Activated naive CD8-positive, alpha-beta T cell treated with anti-CD3 and anti-CD28 coated beads, Interleukin-2, amount 50 U/mL, for 16 hours (primary cell): ENCODE measurements at regions not wholly inside any gene's neighbourhood (a gene's known extent, or its start where the extent isn't known, plus 50 kb on each side); places are given as distances from the start of the nearest gene placed in this dataset.

Source experiments
- DNase-seq: peaks from one replicate; pipeline ENCODE4 v3.0.0-alpha.2; 2020; ENCODE audit warnings: low read depth, low spot score

DNA sequence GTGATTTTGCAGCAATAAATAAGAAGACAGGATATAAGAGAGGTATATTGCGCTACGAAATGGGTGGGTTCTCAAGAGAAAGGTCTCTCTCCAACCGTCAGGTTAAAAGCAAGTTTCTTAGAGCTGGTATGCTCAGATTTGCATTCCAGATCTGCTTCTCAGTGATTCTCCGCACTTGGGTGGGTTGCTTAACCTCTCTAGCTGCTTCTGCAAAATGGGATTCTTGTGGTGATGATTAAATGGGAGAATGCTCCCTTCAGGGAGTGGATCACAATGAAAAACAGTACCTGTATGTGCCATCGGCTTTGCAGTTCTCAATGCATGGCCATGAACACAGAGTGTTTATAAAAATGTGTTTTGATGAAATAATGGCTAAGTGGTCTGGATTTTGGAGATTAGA lies 477.7 kb downstream of the TNS1 start:
- no peak for DNase-seq

DNA sequence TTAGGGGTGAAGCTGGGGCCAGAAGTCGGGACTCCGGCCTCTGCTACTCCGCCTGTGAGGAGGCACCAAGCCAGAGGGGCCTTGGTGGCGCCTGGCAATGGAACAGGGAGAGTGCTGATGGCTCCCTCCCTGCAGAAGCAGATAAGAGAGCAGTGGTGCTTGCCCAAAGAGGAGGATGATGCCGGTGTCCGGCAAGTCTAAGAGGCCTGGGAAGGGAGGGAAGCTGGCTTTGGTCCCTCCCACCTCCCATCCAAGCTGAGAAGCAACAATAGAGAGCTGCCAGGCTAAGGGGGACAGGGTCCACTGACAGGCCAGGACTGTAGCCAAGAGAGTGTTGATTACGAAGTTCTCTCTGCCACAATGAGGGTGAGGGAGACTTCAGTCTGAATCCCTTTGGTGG lies 479.5 kb downstream of the TNS1 start:
- DNase-seq: no peak

DNA sequence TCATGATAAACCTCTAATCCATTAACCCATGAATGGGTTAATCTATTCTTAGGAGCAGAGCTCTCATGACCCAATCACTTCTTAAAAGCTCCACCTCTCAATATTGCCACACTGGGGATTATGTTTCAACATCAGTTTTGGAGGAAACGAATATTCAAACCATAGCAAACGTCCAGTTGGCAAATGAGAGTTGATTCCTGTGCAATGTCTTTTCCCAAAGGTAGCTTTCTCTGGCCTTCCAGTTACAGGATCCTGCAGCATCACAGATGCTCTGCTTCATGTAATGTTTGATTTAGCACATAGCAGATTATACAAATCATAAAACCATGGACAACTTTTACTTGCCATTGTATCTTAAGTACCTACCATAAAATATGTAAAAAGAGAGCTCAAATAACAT lies 481.0 kb downstream of the TNS1 start:
- no peak for DNase-seq

DNA sequence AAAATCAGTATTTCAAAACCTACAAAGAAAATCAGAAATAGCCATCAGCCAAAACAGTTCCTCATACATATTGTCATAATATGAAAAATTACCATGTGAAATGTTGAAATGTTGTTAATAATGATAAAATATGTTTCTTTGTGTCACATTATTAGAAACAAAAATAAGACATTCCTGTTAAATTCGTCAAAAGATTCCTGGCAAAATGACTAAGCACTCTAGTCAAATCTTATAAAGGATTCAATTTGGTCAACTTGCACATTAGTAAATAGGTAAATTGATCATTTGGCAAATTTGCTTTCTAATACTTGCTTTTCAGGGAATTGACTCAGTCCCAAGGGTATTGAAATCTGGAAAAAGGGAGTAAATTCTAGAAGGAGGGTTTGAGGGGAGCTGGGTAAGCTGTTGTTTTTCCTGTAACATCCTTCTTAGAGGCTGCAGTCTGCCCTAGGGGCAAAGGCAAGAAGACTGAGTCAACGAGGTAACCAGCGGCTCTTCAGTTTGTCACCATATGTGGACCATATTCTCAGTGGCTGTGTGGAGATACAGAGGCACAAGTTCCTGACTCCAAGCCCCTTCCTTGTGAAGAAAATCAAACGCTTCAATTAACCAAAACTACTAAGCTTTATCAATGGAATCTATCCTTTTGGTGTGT lies 482.3 kb downstream of the TNS1 start:
- no peak for DNase-seq

DNA sequence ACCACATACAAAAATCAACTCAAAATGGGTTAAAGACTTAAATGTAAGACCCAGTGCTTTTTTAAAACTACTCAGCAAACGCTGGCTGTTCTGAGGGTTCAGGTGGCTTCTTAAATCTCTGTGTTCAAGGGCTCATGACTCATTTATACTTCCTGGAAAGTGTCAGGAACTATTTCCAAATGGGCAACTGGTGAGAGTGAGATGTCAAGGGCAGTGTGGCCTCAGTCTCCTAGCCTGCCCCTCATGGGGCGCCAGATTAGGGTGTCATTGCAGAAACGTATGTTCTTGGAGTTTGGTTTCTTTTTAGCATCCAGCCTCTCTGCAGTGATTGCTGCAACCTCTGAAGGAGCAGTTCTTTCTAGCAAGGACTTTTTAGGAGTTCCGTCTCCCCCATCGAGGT lies 485.4 kb downstream of the TNS1 start:
- no peak for DNase-seq

DNA sequence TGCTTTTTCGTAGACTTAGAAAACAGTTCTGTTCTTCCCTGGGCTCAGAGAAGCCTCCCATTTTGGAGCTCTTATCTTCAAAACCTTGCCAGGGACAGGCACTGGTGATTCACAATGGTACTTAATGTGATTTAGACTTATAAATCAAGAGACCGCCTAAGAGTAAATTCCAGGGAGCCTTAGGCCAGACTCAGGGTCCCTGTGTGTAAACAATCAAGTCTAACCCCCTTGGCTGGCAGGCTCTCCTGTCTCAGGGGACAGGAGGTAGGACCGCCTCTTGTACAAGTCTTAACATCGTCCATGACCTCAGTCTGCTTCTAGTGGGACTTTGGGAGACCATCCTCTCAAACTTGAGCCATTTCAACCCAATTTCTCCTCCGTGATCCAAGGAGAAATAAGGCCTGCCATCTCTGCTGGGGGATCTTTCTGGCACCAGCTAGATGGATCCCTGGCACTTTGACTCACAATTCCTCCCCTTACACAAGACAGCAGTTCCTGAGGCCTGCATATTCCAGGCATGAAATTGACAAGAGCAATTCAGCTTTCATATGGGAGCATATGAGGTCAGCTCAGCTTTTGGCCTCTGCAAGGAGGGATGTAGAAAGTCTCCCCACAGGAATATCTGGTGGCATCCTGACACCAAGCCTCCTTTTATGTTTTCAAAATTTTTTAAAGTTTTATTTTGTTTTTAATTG lies 487.0 kb downstream of the TNS1 start:
- no peak for DNase-seq

DNA sequence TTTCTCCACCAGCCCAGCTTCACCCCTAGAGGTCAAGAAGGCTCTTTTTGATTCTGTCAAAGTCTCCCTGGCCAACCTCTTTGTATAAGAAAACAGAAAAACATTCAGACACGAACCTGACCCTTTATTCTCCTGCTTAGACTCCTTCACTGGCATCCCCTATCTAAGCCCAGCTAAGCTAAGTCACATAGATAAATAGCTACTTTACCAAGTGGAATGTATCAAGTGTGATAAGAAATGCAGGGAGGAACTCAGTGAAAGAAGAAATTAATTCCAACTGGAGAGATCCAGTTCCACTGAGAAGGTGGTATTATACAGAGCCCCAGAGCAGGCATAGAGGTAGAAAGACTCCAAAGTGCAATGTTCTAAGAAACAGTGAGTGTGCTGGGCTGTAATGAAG lies 489.5 kb downstream of the TNS1 start:
- no peak for DNase-seq

DNA sequence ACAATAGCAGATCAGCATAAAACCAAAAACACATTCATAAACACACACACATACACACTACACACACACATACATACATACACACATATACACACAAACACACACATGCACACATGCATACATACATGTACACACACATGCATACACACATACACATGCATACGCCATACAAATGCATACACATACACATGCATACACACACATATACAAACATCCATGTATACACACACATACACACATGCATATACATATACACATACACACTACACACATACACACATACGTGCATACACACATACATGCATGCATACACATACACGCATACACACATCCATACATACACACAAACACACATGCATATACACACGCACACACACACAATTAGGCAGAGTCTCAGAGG lies 490.1 kb downstream of the TNS1 start:
- DNase-seq: no peak

DNA sequence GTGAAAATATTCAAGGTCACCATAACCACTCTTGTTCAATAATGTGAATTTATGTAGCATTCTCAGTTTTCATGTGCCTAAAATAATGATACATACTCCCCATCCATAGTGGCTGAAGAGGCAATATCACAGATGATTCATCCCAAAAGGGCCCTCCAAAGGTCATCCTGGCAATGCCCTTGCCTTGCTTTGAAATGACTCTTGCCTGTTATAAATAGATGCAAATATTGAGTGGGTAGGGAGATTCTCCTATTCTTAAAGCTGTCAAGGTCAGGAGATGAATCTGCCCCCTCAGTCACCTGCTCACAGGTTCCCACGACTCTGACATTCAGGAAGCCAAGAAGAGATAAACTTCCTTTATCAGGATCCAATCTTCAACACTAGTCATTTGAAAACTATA lies 490.5 kb downstream of the TNS1 start:
- no peak for DNase-seq

DNA sequence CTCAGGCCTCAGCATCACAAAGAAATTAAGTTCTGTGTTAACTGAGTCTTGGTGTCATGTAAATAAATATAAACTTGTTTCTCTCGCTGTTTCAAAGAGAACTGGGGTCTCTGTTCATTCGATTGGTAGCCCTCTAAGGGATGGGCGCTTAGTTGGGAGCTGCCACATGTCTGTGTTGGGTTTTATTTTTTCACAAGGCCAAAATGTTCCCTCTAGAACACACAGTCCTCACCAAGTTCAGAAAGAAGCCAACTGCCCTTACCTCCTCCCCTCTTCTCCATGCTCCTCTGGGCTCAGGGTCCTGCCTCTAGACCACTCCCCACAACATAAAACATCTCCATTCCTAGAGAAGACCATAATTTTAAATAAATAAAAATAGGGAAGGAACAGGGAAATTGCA lies 490.9 kb downstream of the TNS1 start:
- DNase-seq: no peak

DNA sequence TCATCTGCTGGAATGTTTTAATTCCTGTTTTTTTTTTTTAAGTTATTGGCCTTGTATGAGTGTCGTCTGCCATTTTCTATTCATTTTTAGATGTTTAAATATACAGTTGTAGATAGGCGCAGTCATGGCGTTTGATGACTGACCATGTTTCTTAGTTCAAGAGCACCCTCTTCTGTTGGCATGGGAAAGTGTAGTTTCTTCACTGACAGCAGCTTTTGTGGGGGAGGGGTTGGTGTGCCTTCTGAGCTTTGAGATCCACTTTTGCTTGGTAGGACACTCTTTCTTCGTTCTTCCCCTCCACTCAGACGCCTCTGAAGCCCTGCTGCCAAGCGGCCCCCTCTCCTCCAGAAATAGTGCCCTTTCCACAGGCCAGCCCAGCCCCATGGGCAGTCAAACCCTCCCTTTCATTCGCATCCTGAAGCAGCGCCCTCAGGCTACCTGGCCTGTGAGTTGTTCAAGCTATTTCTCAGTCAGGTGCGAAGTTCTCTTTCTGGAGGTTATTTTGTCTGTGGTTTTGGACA lies 492.0 kb downstream of the TNS1 start:
- DNase-seq: peak; percentile 7

DNA sequence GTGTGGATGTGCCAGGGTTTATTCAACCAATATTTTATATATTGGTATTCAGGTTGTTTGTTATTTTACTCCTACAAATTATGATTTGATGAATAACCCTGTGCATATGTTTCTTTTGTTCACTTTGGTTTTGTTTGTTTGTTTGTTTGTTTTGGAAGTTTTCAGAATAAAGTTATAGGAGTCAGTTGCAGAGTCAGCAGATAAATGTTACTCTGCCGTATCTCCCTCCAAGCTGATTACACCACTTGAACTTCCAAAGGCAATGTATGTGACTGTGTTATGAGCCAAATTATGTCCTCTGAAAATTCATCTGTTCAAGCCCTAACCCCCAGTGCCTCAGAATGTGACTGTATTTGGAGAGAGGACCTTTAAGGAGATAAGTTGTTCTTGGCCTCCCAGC lies 497.5 kb downstream of the TNS1 start:
- no peak for DNase-seq

DNA sequence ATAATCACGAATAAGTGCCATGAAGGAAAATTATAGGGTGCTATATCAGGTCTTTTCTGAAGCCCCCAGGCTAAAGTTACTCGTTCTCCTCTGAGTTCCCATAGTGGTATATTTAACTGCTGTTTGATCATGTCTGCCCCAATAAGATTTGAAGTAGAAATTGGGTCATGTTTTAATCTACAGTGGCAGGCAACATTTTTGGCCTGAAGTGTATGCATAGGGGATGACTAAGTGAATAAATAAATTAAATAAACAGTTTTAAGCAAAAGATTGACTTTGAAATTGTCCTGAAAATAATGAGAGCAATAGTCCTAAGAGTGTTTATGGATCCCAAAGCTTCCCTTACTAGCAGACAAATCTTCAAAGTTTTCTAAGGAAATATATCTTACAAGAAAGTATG lies 500.9 kb downstream of the TNS1 start:
- DNase-seq: no peak

DNA sequence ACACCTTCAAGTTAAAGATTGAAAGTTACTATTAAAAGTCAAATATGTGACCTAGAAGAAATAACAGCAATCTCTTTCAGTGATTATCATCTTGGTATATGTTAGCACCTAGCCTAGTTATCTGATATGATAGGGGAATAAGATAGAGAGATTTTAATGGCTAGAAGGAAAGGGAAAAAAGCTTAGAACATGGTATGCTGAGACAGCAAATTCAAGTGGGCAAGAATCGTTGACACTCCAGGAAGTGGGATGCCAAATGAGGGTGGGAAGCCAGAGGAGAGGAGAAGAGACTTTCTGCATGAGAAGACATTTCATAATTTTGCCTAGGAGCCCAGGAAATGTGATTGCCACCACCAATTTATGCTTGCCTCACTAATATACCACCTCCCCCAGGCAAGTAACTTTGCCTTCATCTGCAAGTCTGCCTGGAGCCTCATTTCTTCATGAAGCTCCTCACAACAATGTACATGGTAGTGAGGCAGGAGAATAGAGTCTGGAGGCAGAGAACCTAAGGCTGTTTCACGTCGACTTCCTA lies 504.9 kb downstream of the TNS1 start:
- DNase-seq: no peak

DNA sequence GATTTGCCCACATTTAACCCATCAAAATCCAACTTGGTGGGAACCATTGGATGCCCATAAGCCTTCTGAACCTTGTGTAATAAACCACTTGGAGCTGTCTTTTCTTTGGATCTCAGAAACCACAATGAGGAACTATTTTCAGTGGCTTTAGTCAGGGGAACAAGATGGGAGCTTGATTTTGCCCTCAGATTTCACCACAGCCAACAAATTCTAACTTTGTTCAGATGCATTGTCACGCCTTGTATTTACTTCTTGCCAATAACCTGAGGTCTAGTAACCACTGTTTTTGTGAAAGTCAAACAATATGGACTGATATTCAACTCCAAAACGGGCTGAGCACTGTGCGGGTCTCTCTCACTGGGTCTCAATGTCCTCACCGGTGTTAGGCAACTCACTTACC lies 508.2 kb downstream of the TNS1 start:
- no peak for DNase-seq

DNA sequence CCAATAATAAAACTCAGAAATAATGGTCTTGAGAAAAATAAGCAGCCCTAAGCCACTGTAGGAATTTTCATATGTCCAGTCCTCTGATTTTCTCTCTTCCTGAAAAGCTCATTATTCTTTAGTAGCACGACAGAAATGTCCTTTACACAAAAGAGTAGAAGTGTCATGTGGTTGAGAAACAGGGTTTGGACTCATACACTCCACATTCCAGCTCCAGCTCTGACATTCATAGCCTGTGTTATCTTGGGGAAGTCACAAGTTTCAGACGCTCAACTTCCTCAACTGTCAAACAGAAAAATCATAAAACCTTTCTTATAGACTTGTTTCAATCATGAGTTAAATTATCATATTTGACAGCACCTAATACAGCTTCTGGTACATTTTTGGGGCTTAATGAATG lies 511.5 kb downstream of the TNS1 start:
- DNase-seq: no peak

DNA sequence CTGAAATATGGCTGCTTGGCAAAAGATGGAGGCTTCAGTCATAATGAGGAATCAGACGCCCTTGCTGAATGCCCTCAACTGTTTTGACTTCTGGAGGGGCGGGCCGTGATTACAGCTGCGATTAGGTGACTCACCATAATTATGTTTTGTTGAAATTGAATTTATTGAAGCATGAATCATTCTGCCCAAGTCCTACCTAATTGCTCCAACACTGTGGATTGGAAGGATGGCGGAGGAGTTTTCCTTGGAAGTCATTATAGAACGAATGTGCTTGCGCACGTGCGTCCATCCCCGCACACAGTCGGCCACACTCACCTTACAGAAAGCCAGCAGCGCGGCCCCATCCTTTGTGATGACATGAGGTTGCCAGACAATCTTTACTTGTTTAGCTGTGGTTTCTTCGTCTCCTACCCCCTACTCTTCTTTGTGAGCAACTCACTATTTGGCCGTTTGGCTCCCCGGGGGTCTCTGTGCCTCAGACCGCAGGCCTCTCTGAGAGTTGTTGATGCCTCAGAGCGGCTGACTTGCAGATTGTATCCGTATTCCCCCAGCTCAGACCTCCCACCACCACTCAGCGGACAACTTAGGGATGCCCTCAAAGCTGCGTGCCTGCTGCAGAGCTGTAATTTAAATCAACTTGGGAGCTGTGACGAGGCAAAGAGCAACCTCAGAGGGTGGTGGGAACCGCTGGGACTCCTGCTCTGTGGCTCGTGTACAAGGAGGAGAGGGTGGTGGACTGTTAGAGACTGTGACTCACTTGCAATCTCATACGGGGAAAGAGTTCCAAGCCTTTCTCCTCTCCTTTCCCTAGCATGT lies 513.4 kb downstream of the TNS1 start:
- no peak for DNase-seq

DNA sequence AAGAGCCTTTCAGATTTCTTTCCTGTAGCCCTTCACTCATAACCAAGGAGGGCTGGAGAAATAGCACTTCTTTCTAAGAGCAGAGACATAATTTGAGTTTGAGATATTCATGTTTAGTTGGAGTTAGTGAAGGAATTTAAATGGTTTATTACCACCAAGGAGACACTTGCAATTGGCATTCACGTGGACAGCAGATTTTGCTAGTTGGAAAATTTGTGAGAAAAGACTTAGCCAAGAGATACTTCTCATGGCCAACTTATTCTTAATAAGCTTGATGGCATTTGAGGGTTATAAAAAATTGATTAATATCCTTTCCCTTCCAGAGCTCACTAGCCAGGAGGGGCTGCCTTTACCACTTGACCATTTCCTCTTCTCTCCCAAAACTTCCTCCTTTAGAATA lies 518.7 kb downstream of the TNS1 start:
- DNase-seq: no peak

DNA sequence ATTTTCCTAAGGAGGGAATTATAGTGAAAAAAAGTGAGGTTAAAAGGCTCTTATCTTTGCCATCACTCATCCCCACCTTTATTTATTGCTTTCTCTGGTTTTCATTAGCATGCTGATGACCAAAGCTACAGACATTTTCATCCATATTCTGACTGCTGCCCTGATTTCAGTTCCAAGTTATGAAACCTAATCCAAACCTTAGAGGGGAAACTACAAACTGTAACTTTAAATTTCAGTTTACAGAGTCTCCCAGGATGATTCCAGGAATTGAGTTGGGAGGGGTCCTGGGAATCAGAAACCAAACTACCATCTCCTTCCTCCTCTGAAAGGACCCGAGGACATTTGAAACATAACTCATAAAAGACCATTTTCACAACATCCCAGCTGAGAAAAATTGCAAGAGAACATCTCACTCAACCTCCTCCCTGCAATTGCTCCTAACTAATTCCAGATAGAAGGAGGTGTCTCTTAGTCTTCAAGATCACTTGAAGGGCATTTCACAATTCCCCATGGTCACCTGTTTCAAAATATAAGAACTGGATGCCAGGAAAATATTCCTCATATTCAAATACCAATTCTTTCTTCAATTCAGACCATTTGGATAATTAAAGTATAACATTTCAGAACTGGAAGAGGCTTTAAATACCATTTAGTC lies 520.6 kb downstream of the TNS1 start:
- no peak for DNase-seq

DNA sequence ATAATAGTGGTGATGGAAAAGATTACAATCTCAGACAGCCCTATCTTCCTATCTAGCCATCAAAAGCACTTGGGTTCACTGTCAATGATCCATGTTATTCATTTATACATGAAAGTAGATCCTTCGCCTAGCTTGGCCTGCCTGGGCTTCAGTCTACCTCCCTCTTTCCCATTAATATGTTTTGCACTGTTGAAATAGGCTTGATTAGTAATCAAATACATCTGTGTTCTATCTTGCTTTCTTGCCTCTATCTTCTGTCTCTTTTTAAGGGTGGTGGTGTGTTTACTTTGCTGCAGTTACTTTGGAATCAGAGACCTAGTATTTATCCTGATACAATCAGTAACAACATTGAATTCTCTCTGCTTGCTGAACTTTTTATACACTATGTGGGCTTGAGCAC lies 521.2 kb downstream of the TNS1 start:
- no peak for DNase-seq

DNA sequence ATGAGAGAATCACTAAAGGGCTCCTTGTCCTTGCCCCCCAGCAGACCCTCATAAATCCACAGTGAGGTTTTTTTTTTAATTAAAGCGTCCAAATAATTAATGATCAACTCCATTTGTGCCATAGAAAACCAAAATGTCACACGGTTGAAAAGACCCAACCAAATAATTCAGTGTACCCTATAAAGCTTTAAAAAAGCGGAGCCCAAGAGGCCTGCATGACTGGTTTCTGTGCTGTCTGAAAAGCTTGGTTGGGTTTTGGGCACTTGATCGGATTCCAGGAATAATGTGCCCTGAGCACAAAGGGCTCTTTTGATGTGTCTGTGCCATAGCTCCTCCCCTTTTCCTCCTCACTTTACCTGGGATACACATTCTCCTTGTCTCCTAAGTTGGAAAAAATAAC lies 523.2 kb downstream of the TNS1 start:
- DNase-seq: no peak
